ENCODE measurements at regions not wholly inside any gene's neighbourhood (a gene's known extent, or its start where the extent isn't known, plus 50 kb on each side); places are given as distances from the start of the nearest gene placed in this dataset.

GRCh38 chr6:126180585-126180984 lies 159.3 kb upstream of the CENPW start:
- Histone ChIP-seq H3F3A (ENCODE audit: insufficient read depth, low read length) (no peaks in the 10 kb centered on the region), H3K9me2 (replicated peaks; ENCODE audit: insufficient read depth, low read length) (no peaks in the 10 kb centered on the region), H4K20me1 (ENCODE audit: insufficient read depth, low read length) (no peaks in the 10 kb centered on the region), H3K4me1 (ENCODE audit: low read length) (no peaks in the 10 kb centered on the region), H3K36me3 (replicated peaks; ENCODE audit: insufficient read depth, low read length) (no peaks in the 10 kb centered on the region), H3K9ac (ENCODE audit: low read length) (no peak overlapping the region), H3K4me2 (ENCODE audit: low read depth, low read length) (no peak overlapping the region), H3K79me2 (ENCODE audit: low read length) (no peaks in the 10 kb centered on the region), H3K27me3 (replicated peaks; ENCODE audit: insufficient read depth, low read length) (no peaks in the 10 kb centered on the region), H3K4me3 (ENCODE audit: low read length) (no peak overlapping the region), H3K27ac (ENCODE audit: low read length) (no peak overlapping the region), H3K9me3 (replicated peaks; ENCODE audit: insufficient read depth, low read length) (no peaks in the 10 kb centered on the region), H2AFZ (ENCODE audit: low read length) (no peak overlapping the region)
- TF ChIP-seq CTCF (IDR thresholded peaks at IDR 0.05; ENCODE audit: low read length), result no peak
- TF ChIP-seq EZH2phosphoT487 (IDR thresholded peaks at IDR 0.05; ENCODE audit: low read length), result no peak
- no peak for TF ChIP-seq EZH2 (optimal IDR thresholded peaks at IDR 0.05; ENCODE audit: low read depth, low read length)
- DNase-seq, result no peak

DNA sequence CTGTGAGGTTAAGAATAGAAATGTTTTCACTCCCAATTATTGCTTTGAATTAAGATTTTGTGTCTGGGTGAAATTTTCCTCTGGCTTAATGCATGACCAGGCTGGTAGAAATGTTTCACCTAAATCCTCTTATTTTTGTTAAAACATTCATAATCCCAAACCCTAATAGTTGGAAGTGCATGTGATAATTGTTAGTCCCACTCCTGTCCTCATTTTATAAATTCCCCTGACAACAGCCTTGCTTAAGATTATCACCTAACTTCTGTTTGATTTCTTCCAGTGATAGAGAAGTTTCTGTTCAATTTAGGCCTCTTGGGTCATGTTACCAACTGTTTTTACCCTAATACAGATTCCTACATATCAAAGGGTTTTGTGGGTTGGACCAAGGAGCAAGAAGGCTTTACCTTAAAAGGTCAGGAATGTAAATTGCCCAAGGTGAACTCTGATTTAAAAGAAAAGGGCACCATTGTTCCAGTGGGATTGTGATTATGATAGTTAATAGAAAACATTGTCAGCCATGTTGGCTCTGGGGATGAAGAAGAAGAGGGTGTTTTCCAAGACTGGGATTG lies 158.7 kb upstream of the CENPW start:
- Histone ChIP-seq H3K36me3 (replicated peaks; ENCODE audit: insufficient read depth, low read length) (no peaks in the 10 kb centered on the region), H3K9me2 (replicated peaks; ENCODE audit: insufficient read depth, low read length) (no peaks in the 10 kb centered on the region), H4K20me1 (ENCODE audit: insufficient read depth, low read length) (no peaks in the 10 kb centered on the region), H3K27me3 (replicated peaks; ENCODE audit: insufficient read depth, low read length) (no peaks in the 10 kb centered on the region), H2AFZ (ENCODE audit: low read length) (no peak overlapping the region), H3K4me3 (ENCODE audit: low read length) (no peak overlapping the region), H3K9me3 (replicated peaks; ENCODE audit: insufficient read depth, low read length) (no peaks in the 10 kb centered on the region), H3K79me2 (ENCODE audit: low read length) (no peaks in the 10 kb centered on the region), H3K4me1 (ENCODE audit: low read length) (no peaks in the 10 kb centered on the region), H3K27ac (ENCODE audit: low read length) (no peak overlapping the region), H3K9ac (ENCODE audit: low read length) (no peak overlapping the region), H3K4me2 (ENCODE audit: low read depth, low read length) (no peak overlapping the region), H3F3A (ENCODE audit: insufficient read depth, low read length) (no peaks in the 10 kb centered on the region)
- TF ChIP-seq EZH2phosphoT487 (IDR thresholded peaks at IDR 0.05; ENCODE audit: low read length) (no peak), EZH2 (optimal IDR thresholded peaks at IDR 0.05; ENCODE audit: low read depth, low read length) (no peak), CTCF (IDR thresholded peaks at IDR 0.05; ENCODE audit: low read length) (no peak)
- DNase-seq, result no peak

- no peak overlapping the region for H3K9ac ChIP-seq (ENCODE audit: low read length)
- no peak overlapping the region for H3K27ac ChIP-seq (ENCODE audit: low read length)
Observed at GRCh38 chr6:126181890-126182289, 158.0 kb upstream of the CENPW start.

More at GRCh38 chr6:126181890-126182289, 158.0 kb upstream of the CENPW start:
- no peak for DNase-seq
- no peak overlapping the region for H2AFZ ChIP-seq (ENCODE audit: low read length)
- no peaks in the 10 kb centered on the region for H3K9me3 ChIP-seq (replicated peaks; ENCODE audit: insufficient read depth, low read length)
- H3F3A ChIP-seq (ENCODE audit: insufficient read depth, low read length), result no peaks in the 10 kb centered on the region
- TF ChIP-seq EZH2phosphoT487 (IDR thresholded peaks at IDR 0.05; ENCODE audit: low read length) (no peak), EZH2 (optimal IDR thresholded peaks at IDR 0.05; ENCODE audit: low read depth, low read length) (no peak), CTCF (IDR thresholded peaks at IDR 0.05; ENCODE audit: low read length) (no peak)
- no peaks in the 10 kb centered on the region for H3K9me2 ChIP-seq (replicated peaks; ENCODE audit: insufficient read depth, low read length)
- H3K36me3 ChIP-seq (replicated peaks; ENCODE audit: insufficient read depth, low read length), result no peaks in the 10 kb centered on the region
- no peak overlapping the region for H3K4me2 ChIP-seq (ENCODE audit: low read depth, low read length)
- no peaks in the 10 kb centered on the region for H3K79me2 ChIP-seq (ENCODE audit: low read length)
- no peaks in the 10 kb centered on the region for H3K27me3 ChIP-seq (replicated peaks; ENCODE audit: insufficient read depth, low read length)
- no peak overlapping the region for H3K4me3 ChIP-seq (ENCODE audit: low read length)
- no peaks in the 10 kb centered on the region for H3K4me1 ChIP-seq (ENCODE audit: low read length)
- no peaks in the 10 kb centered on the region for H4K20me1 ChIP-seq (ENCODE audit: insufficient read depth, low read length)
